H1 (cell line): ENCODE measurements at regions not wholly inside any gene's neighbourhood (a gene's known extent, or its start where the extent isn't known, plus 50 kb on each side); places are given as distances from the start of the nearest gene placed in this dataset.

Experiments used
- RAD21 ChIP-seq, 2 experiments: IDR thresholded peaks in 1 of 2; conservative IDR thresholded peaks in 1 of 2; 2 replicates each; pipeline ENCODE4 v1.6.1; 2011; ENCODE audit warnings: low read depth in 2 of 2, low read length in 2 of 2, improper control_type of control experiment in 1 of 2, inconsistent platforms in 1 of 2, mild to moderate bottlenecking in 1 of 2, moderate library complexity in 1 of 2

- no peak for TF ChIP-seq RAD21 (IDR thresholded peaks at IDR 0.05 in 1 of 2, conservative IDR thresholded peaks at IDR 0.05 in 1 of 2; ENCODE audit: low read depth in 2 of 2, low read length in 2 of 2)
Observed at GRCh38 chr16:59684911-59685310, 950.8 kb upstream of the GOT2 start (continued).
